Right ventricle myocardium inferior (tissue), 1 donor: ENCODE measurements at regions not wholly inside any gene's neighbourhood (a gene's known extent, or its start where the extent isn't known, plus 50 kb on each side); places are given as distances from the start of the nearest gene placed in this dataset.
"Not testable (repeated sequence)": the region's sequence is repeated elsewhere in the genome, so short reads cannot be mapped to it uniquely, and the experiment has no call there.

Experiments used
- ATAC-seq: fragments of 200-7000 bp; cut with Tn5 transposase; one replicate; pipeline ENCODE4 v1.9.1; 2020; ENCODE audit warnings: mild to moderate bottlenecking, moderate library complexity
- DNase-seq: peaks from one replicate; pipeline ENCODE4 v3.0.0; 2021; ENCODE audit errors: missing footprints
- intact Hi-C: fragments of 100-400 bp; cut with DNase I; formaldehyde crosslinking; loops from one replicate; pipeline ENCODE4 v1.11.0; 2022
- donor health status: DM: no; HTN: yes; CAD: no; lungs with severe emphysema.

GRCh38 chr14:44453433-44454171 lies 53.5 kb downstream of the FSCB start:
- no peak for DNase-seq
- intact Hi-C loops: no loop called here
- ATAC-seq: no peak

GRCh38 chr14:44450232-44450631 lies 56.9 kb downstream of the FSCB start:
- intact Hi-C loops, DNase-seq, ATAC-seq: not testable (repeated sequence)

DNA sequence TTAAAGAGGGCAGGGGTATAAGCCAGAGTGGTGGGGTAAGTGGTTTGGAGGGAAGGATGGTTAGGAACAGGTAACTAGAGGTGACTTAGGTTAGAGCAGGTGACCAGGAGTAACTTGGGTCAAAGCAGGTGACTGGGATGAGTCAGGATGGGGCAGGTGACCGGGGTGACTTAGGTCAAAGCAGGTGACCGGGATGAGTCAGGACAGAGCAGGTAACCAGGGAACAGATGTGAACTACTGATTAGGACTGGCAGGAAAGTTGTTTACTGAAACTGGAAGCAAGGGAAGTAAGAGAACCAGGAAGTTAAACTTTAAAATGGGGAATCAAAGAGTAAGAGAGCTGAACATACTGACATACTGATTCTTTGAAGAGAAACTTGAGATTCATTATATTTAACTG lies 57.4 kb downstream of the FSCB start:
- intact Hi-C loops: no loop called here
- no peak for DNase-seq
- no peak for ATAC-seq

DNA sequence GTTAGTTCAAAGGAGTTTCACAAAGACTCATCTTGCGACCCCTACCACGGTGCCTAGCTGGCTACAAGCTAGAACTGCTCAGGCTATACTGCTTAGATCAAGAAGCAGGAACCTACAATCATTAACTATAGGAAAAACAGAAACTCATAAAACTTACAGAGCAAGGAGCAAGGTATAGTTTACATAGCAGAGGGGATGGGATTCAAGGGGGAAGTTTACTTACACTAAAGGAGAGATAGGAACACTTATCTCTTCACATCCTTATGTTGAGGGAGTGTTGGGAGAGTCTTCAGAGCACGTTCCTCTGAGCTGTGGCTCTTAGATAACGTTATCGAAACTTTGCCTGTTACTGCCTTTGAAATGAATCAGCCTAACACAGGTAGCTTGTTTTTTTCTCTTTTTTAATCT lies 58.1 kb downstream of the FSCB start:
- ATAC-seq: no peak
- intact Hi-C loops: no loop called here

DNA sequence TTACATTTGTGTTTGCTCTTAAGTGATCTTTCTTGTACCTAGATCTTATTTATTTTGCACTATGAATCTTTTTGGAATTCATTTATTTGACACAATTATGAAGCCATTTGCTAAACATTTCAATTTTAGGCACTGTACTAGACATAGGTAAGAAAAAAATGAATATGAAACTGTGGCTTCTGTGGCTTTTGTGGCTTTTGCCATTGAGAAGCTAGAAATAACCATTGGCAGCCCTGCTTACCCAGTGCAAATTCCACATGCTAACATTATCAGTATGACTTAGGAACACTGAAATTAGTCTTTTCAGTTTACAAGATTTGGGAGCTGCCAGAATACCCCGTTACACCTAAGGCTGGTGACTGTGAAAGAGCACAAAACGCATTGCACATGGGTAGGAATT lies 60.1 kb downstream of the FSCB start:
- ATAC-seq (no peak), DNase-seq (no peak)
- intact Hi-C loops: no loop called here

More for the DNA sequence above, 58.1 kb downstream of the FSCB start:
- DNase-seq: no peak

- intact Hi-C loops: no loop called here
- ATAC-seq: no peak
- no peak for DNase-seq
These were observed 62.6 kb downstream of the FSCB start for GRCh38 chr14:44444454-44444853.

- intact Hi-C loops: no loop called here
- DNase-seq (no peak), ATAC-seq (no peak)
These were observed 68.1 kb downstream of the FSCB start for GRCh38 chr14:44438936-44439335.

DNA sequence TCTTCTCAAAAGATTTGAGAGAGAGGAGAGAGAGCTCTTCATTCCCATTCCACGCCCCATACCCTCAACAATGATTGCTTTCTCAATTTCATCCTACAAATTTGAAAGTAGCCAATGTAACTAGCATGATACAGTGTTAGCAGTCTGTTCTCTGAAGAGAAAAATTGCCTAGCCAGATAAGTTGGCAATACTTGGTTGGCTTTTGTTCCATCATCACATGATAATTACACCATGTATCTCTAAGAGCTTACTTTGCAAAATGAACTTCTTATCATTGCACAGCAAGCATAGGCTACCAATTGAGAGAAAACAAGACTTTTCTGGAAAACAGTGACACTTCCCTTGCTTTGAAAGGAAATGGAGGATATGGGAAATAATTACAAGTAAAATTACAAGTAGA lies 68.9 kb downstream of the FSCB start:
- intact Hi-C loops: no loop called here
- no peak for DNase-seq

GRCh38 chr14:44436458-44436857 lies 70.6 kb downstream of the FSCB start:
- no peak for DNase-seq
- intact Hi-C loops: no loop called here
- ATAC-seq: no peak

More for the DNA sequence above, 68.9 kb downstream of the FSCB start:
- ATAC-seq: no peak

GRCh38 chr14:44428231-44428945 lies 78.7 kb downstream of the FSCB start:
- intact Hi-C loops: no loop called here

DNA sequence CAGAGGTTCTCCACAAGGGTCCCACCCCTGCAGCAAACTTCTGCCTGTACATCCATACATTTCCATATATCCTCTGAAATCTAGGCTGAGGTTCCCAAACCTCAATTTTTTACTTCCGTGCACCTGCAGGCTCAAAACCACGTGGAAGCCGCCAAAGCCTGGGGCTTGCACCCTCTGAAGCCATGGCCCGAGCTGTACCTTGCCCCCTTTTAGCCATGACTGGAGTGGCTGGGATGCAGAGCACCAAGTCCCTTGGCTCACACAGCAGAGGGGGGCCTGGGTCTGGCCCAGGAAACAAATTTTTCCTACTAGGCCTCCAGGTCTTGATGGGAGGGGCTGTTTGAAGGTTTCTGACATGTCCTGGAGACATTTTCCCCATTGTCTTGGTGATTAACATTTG lies 84.4 kb downstream of the FSCB start:
- intact Hi-C loops: no loop called here

More at GRCh38 chr14:44428231-44428945, 78.7 kb downstream of the FSCB start:
- ATAC-seq: no peak
- DNase-seq: no peak

DNA sequence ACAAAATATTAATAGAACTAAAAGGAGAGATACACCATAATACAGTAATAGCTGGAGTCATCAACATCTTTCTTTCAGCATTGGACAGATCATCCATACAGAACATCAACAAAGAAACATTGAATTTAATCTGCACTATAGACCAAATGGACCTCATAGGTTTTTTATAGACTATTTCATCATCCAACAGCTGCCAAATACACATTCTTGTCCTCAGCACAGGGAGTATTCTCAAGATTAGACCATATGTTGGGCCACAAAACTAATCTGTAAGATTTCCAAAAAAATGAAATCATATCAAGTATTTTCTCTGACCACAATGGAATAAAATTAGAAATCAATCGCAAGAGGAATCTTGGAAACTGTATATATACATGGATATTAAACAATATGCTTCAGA lies 86.9 kb downstream of the FSCB start:
- DNase-seq (no peak), ATAC-seq (no peak)
- intact Hi-C loops: no loop called here

More for the DNA sequence above, 84.4 kb downstream of the FSCB start:
- ATAC-seq: no peak
- no peak for DNase-seq

DNA sequence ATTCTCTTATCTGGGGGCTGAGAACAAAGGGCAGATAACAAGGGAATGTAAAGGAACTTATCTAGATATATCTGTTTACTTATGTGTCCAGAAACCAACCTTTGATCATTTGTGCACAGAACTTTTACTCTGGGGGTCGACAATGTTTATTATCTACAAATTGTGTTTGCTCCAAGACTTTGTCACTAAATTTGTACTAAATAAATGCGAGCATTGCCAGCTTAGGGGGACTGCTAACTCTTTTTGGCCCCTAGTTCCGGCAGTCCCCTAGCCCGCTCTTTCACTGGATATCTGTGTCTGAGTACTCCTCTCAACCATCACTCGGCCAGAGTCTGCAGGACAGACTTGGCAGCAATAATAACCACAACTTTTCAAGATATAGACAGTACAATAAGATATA lies 88.2 kb downstream of the FSCB start:
- DNase-seq (no peak), ATAC-seq (no peak)
- intact Hi-C loops: no loop called here

- ATAC-seq: no peak
- DNase-seq: no peak
- intact Hi-C loops: no loop called here
These were observed 89.3 kb downstream of the FSCB start for GRCh38 chr14:44417809-44418208.

GRCh38 chr14:44414646-44415045 lies 92.4 kb downstream of the FSCB start:
- DNase-seq (no peak), ATAC-seq (no peak)
- intact Hi-C loops: no loop called here

- ATAC-seq: no peak
- intact Hi-C loops: no loop called here
- DNase-seq: no peak
These were observed 94.1 kb downstream of the FSCB start for GRCh38 chr14:44412858-44413569.

DNA sequence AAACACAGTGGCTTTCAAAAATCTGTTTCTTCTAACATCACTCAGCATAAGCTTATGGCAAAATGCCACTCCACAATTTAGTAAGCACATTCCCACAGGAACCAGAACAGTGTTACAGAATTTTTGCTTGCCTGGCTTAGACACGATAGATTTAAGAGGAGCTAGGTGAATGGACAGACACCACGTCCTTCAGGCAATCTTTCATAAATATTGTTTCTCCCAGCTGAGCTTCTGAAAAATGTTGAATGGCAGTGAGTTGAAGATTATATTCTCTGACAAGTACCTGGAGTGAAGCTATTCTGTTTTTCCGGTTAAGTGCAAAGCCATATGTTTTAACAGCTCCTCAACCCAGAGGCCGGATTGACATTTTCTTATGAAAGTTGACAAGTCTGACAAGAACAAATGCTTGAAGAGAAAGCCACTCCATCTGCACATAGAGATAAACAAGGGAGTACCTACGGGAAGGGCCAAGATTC lies 102.0 kb downstream of the FSCB start:
- ATAC-seq: peak; percentile 56
- intact Hi-C loops: no loop called here
- no peak for DNase-seq

GRCh38 chr14:44404599-44404998 lies 102.5 kb downstream of the FSCB start:
- ATAC-seq (no peak), DNase-seq (no peak)
- intact Hi-C loops: no loop called here

DNA sequence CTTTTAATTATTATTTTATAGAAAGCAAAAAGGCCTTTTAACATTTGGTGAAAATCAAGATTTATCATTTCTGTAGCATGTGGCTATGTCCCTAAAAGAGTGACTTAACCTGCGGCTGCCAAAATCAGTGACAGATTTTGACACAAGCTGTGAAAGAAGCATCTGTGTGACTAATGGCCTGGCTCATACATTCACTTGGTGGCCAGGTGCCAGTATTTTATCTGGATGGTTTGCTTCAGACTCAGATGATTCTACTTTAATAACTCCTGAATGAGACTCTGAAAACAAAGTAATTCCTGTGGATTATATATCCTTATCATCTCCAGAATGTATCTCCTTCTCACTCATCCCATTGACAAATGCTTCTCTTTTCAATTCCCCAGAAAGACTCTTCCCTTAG lies 103.0 kb downstream of the FSCB start:
- ATAC-seq: no peak
- intact Hi-C loops: no loop called here
- DNase-seq: peak; percentile 4

GRCh38 chr14:44403193-44403592 lies 103.9 kb downstream of the FSCB start:
- intact Hi-C loops: no loop called here
- ATAC-seq: no peak
- no peak for DNase-seq
